ENCODE measurements at regions not wholly inside any gene's neighbourhood (a gene's known extent, or its start where the extent isn't known, plus 50 kb on each side); places are given as distances from the start of the nearest gene placed in this dataset.

DNA sequence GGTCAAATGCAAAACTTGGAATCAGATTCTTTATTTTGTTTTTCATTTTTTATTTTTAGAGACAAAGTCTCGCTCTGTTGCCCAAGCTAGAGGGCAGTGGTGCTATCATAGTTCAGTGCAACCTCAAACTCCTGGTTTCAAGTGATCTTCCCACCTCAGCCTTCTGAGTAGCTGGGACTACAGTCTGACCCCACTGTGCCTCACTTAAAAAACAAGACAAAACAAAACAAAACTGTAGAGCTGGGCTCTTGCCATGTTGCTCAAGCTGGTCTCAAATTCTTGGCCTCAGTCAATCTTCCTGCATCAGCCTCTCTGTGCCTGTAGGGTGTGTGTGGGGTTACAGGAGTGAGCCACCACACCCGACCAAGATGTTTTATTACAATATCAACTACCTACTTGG lies 396.0 kb upstream of the USP24 start:
- TF ChIP-seq, protein P1, sequence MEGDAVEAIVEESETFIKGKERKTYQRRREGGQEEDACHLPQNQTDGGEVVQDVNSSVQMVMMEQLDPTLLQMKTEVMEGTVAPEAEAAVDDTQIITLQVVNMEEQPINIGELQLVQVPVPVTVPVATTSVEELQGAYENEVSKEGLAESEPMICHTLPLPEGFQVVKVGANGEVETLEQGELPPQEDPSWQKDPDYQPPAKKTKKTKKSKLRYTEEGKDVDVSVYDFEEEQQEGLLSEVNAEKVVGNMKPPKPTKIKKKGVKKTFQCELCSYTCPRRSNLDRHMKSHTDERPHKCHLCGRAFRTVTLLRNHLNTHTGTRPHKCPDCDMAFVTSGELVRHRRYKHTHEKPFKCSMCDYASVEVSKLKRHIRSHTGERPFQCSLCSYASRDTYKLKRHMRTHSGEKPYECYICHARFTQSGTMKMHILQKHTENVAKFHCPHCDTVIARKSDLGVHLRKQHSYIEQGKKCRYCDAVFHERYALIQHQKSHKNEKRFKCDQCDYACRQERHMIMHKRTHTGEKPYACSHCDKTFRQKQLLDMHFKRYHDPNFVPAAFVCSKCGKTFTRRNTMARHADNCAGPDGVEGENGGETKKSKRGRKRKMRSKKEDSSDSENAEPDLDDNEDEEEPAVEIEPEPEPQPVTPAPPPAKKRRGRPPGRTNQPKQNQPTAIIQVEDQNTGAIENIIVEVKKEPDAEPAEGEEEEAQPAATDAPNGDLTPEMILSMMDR (conservative IDR thresholded peaks at IDR 0.05; ENCODE audit: low read length): no peak
- no peak for TF ChIP-seq EZH2phosphoT487 (IDR thresholded peaks at IDR 0.05; ENCODE audit: borderline replicate concordance, low read depth, low read length)
